ENCODE measurements at regions not wholly inside any gene's neighbourhood (a gene's known extent, or its start where the extent isn't known, plus 50 kb on each side); places are given as distances from the start of the nearest gene placed in this dataset.

DNA sequence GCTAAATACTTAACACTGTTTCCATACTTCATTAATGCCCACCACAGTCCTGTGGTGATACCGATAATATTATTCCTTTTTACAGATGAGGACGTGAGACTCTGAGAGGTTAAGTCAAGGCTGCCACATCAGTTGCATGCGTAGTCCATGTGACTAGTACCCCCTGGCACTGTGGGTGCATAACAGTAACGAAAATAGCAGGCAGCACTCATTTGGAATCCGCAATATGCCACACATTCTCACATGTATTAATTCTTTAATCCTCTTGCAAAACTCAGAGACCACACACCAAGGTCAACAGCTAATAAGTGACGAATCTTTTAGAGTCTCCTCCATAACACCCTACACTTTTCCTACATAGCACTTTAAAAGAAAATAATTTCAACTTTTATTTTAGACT, 99.5 kb upstream of the HABP2 start (continued):
- TF ChIP-seq PBX3 (CRISPR knock-in tag; IDR thresholded peaks at IDR 0.05) (no peak), ZNF768 (tag by site-specific recombination; IDR thresholded peaks at IDR 0.05) (no peak)
- TF ChIP-seq, protein P1, sequence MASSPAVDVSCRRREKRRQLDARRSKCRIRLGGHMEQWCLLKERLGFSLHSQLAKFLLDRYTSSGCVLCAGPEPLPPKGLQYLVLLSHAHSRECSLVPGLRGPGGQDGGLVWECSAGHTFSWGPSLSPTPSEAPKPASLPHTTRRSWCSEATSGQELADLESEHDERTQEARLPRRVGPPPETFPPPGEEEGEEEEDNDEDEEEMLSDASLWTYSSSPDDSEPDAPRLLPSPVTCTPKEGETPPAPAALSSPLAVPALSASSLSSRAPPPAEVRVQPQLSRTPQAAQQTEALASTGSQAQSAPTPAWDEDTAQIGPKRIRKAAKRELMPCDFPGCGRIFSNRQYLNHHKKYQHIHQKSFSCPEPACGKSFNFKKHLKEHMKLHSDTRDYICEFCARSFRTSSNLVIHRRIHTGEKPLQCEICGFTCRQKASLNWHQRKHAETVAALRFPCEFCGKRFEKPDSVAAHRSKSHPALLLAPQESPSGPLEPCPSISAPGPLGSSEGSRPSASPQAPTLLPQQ (tag by site-specific recombination; IDR thresholded peaks at IDR 0.05), result no peak

DNA sequence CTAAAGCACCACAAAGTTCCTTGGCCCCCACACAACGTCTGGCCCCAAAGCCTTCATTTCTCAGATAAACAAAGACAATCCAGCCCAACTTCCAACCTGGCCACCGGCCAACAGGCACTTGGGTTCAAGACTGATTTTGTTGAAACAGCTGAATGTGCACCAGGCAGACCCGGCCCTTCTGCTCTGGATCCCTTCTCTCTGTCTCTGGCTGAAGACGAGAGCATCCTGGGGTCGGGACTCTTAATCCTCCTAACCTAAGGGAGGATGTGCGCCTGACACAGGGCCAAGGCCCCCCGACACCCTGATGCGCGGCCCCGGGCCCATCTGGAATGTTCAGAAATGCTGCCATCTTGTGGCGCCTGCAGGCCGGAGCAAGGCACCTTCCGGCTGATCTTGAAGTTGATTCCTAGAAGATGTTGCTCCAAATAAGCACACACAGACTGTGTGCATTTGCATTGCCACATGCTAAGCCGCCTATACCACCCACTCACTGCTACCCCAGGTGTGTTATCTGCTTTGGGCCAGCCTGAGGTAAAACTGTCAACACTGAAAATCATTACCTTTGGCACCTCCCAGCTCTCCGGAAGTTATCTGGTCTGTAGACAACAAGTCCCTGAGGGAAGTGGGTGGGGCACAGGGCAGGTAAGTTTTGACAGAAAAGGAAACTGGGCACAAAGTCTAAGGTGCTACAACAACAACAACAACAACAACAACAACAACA, 98.4 kb upstream of the HABP2 start:
- CTCF ChIA-PET, result interaction anchor here (0.6 to 3.9 kb wide), 22 partner anchors 9 to 1029 kb away, joined by 3 to 39 read pairs (median 5); no protein-coding TSS in a partner anchor
- no peaks in the 10 kb centered on the region for H3K36me3 ChIP-seq (ENCODE audit: control insufficient read depth in 2 of 2, insufficient read depth in 1 of 2, low read length in 2 of 2)
- no peaks in the 10 kb centered on the region for H3K9me3 ChIP-seq (ENCODE audit: control insufficient read depth, insufficient read depth, low read depth, low read length)
- no peaks in the 10 kb centered on the region for H3K4me1 ChIP-seq (ENCODE audit: control insufficient read depth, insufficient read depth, low read length)
- H3K4me3 ChIP-seq (ENCODE audit: low read depth, low read length), result no peak overlapping the region
- H3K27ac ChIP-seq (ENCODE audit: extremely low read depth, low read depth, low read length), result no peak overlapping the region
- POLR2A ChIA-PET, result interaction anchor here (0.6 kb wide), 1 partner anchor 898 kb away, joined by 5 read pairs; no protein-coding TSS in a partner anchor
- TF ChIP-seq, protein P2, sequence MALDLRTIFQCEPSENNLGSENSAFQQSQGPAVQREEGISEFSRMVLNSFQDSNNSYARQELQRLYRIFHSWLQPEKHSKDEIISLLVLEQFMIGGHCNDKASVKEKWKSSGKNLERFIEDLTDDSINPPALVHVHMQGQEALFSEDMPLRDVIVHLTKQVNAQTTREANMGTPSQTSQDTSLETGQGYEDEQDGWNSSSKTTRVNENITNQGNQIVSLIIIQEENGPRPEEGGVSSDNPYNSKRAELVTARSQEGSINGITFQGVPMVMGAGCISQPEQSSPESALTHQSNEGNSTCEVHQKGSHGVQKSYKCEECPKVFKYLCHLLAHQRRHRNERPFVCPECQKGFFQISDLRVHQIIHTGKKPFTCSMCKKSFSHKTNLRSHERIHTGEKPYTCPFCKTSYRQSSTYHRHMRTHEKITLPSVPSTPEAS (tag by site-specific recombination; IDR thresholded peaks at IDR 0.05), result no peak
- TF ChIP-seq ZNF23 (tag by site-specific recombination; IDR thresholded peaks at IDR 0.05; ENCODE audit: borderline replicate concordance) (no peak), TCF7L2 (IDR thresholded peaks at IDR 0.05; ENCODE audit: borderline replicate concordance, low read depth, low read length) (no peak), ZNF544 (tag by site-specific recombination; IDR thresholded peaks at IDR 0.05) (no peak), ZNF157 (tag by site-specific recombination; IDR thresholded peaks at IDR 0.05) (no peak), ZNF155 (tag by site-specific recombination; IDR thresholded peaks at IDR 0.05) (no peak), ZNF518A (tag by site-specific recombination; conservative IDR thresholded peaks at IDR 0.05; ENCODE audit: low read depth) (no peak), SCRT2 (tag by site-specific recombination; IDR thresholded peaks at IDR 0.05) (0 out of 2 replicates have a peak, but pooled peaks have one; percentile 13), SALL2 (tag by site-specific recombination; IDR thresholded peaks at IDR 0.05; ENCODE audit: borderline replicate concordance) (no peak), ZNF488 (tag by site-specific recombination; IDR thresholded peaks at IDR 0.05) (no peak), ZBTB20 (tag by site-specific recombination; IDR thresholded peaks at IDR 0.05) (peak; percentile 57), ZNF654 (tag by site-specific recombination; IDR thresholded peaks at IDR 0.05; ENCODE audit: low read depth) (peak; percentile 83), CTCF (tag by site-specific recombination; IDR thresholded peaks at IDR 0.05) (peak; percentile 71), HOXC10 (CRISPR knock-in tag; IDR thresholded peaks at IDR 0.05) (no peak)
- TF ChIP-seq, protein P3, sequence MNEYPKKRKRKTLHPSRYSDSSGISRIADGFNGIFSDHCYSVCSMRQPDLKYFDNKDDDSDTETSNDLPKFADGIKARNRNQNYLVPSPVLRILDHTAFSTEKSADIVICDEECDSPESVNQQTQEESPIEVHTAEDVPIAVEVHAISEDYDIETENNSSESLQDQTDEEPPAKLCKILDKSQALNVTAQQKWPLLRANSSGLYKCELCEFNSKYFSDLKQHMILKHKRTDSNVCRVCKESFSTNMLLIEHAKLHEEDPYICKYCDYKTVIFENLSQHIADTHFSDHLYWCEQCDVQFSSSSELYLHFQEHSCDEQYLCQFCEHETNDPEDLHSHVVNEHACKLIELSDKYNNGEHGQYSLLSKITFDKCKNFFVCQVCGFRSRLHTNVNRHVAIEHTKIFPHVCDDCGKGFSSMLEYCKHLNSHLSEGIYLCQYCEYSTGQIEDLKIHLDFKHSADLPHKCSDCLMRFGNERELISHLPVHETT (tag by site-specific recombination; IDR thresholded peaks at IDR 0.05), result peak; percentile 21; the same call in 1 of the 2 replicates
- TF ChIP-seq, protein P4, sequence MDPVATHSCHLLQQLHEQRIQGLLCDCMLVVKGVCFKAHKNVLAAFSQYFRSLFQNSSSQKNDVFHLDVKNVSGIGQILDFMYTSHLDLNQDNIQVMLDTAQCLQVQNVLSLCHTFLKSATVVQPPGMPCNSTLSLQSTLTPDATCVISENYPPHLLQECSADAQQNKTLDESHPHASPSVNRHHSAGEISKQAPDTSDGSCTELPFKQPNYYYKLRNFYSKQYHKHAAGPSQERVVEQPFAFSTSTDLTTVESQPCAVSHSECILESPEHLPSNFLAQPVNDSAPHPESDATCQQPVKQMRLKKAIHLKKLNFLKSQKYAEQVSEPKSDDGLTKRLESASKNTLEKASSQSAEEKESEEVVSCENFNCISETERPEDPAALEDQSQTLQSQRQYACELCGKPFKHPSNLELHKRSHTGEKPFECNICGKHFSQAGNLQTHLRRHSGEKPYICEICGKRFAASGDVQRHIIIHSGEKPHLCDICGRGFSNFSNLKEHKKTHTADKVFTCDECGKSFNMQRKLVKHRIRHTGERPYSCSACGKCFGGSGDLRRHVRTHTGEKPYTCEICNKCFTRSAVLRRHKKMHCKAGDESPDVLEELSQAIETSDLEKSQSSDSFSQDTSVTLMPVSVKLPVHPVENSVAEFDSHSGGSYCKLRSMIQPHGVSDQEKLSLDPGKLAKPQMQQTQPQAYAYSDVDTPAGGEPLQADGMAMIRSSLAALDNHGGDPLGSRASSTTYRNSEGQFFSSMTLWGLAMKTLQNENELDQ (tag by site-specific recombination; IDR thresholded peaks at IDR 0.05; ENCODE audit: low read depth), result no peak

All from HEK293 (cell line).